IMR-90 (cell line): ENCODE measurements at regions not wholly inside any gene's neighbourhood (a gene's known extent, or its start where the extent isn't known, plus 50 kb on each side); places are given as distances from the start of the nearest gene placed in this dataset.

ENCODE experiments used
- ATAC-seq: fragments of 200-7000 bp; cut with Tn5 transposase; 2 replicates; pipeline ENCODE4 v1.9.1; 2020; ENCODE audit warnings: low read depth, mild to moderate bottlenecking, moderate library complexity
- BruUV-seq: library from RNA; stranded (reverse); fragments of 400-500 nt; replicated peaks from 2 replicates; lab custom pipeline; 2021; lab: Mats Ljungman, UMichigan
- CTCF ChIA-PET: fragments of 300-600 bp; formaldehyde crosslinking; extraction: SDS; loops from one replicate; lab custom pipeline; 2021; ENCODE audit warnings: antibody characterized with exemption; lab: Yijun Ruan, JAX
- POLR2A ChIA-PET: fragments of 300-600 bp; sonication (Branson Sonifier 250); formaldehyde crosslinking; loops from one replicate; lab custom pipeline; 2022; ENCODE audit warnings: antibody characterized with exemption; ENCODE audit not compliant: unreplicated experiment; lab: Charles Lee
- DNase-seq: peaks from one replicate; pipeline ENCODE4 v3.0.0; 2013
- H2AFZ ChIP-seq: replicated peaks from 2 replicates; pipeline ENCODE3; 2013; ENCODE audit warnings: low read length, mild to moderate bottlenecking; ENCODE audit not compliant: poor library complexity
- H2AK5ac ChIP-seq: 2 replicates; pipeline ENCODE4 v1.6.1; 2013; ENCODE audit warnings: low read depth, low read length, inconsistent platforms
- H2AK9ac ChIP-seq: replicated peaks from 2 replicates; pipeline ENCODE3; 2013; ENCODE audit warnings: mild to moderate bottlenecking, low read depth, low read length, moderate library complexity; ENCODE audit not compliant: poor library complexity
- H2BK120ac ChIP-seq: 2 replicates; pipeline ENCODE4 v1.6.1; 2013; ENCODE audit warnings: low read depth, low read length, inconsistent platforms
- H2BK15ac ChIP-seq: 3 replicates; pipeline ENCODE4 v1.6.1; 2013; ENCODE audit warnings: low read depth, low read length, inconsistent platforms
- H2BK20ac ChIP-seq: 2 replicates; pipeline ENCODE4 v1.6.1; 2013; ENCODE audit warnings: low read depth, mild to moderate bottlenecking, inconsistent platforms, low read length, moderate library complexity
- H2BK5ac ChIP-seq: 2 replicates; pipeline ENCODE4 v1.6.1; 2013; ENCODE audit warnings: mild to moderate bottlenecking, low read depth, low read length, inconsistent platforms; ENCODE audit not compliant: poor library complexity, severe bottlenecking
- H3K14ac ChIP-seq: replicated peaks from 2 replicates; pipeline ENCODE4 v1.6.1; 2013; ENCODE audit warnings: low read depth, low read length, inconsistent platforms
- H3K18ac ChIP-seq: 2 replicates; pipeline ENCODE4 v1.6.1; 2013; ENCODE audit warnings: low read depth, low read length, control low read depth
- H3K23ac ChIP-seq: 2 replicates; pipeline ENCODE4 v1.6.1; 2013; ENCODE audit warnings: low read depth, low read length, inconsistent platforms
- H3K27ac ChIP-seq: 2 replicates; pipeline ENCODE4 v1.5.1; 2013; ENCODE audit warnings: mild to moderate bottlenecking, control low read depth, low read length; ENCODE audit not compliant: insufficient read depth
- H3K27me3 ChIP-seq: 2 replicates; pipeline ENCODE4 v1.6.1; 2013; ENCODE audit warnings: low read length; ENCODE audit not compliant: control insufficient read depth, insufficient read depth
- H3K36me3 ChIP-seq: 2 replicates; pipeline ENCODE4 v1.6.1; 2013; ENCODE audit warnings: low read length, mixed read lengths; ENCODE audit not compliant: control insufficient read depth, insufficient read depth
- H3K4ac ChIP-seq: 2 replicates; pipeline ENCODE4 v1.6.1; 2013; ENCODE audit warnings: low read depth, low read length, inconsistent platforms
- H3K4me1 ChIP-seq: 2 replicates; pipeline ENCODE4 v1.6.1; 2013; ENCODE audit warnings: low read length, mixed read lengths; ENCODE audit not compliant: control insufficient read depth, insufficient read depth
- H3K4me2 ChIP-seq: 2 replicates; pipeline ENCODE4 v1.6.1; 2013; ENCODE audit warnings: low read depth, mild to moderate bottlenecking, control low read depth, low read length, moderate library complexity
- H3K4me3 ChIP-seq: 2 replicates; pipeline ENCODE4 v1.5.1; 2013; ENCODE audit warnings: low read depth, mild to moderate bottlenecking, control low read depth, low read length, moderate library complexity; ENCODE audit not compliant: insufficient read depth
- H3K56ac ChIP-seq: 2 replicates; pipeline ENCODE4 v1.6.1; 2013; ENCODE audit warnings: low read length, inconsistent platforms; ENCODE audit not compliant: insufficient read depth; ENCODE audit errors: extremely low read depth
- H3K79me1 ChIP-seq, 2 experiments: 2 replicates each; pipeline ENCODE4 v1.6.1; 2013; ENCODE audit warnings: low read length in 2 of 2, inconsistent platforms in 1 of 2, low read depth in 1 of 2
- H3K9ac ChIP-seq: 2 replicates; pipeline ENCODE4 v1.6.1; 2013; ENCODE audit warnings: low read depth, low read length, control low read depth
- H3K9me1 ChIP-seq: 2 replicates; pipeline ENCODE4 v1.6.1; 2013; ENCODE audit warnings: low read length, inconsistent platforms; ENCODE audit not compliant: insufficient read depth
- H3K9me3 ChIP-seq: 2 replicates; pipeline ENCODE4 v1.6.1; 2013; ENCODE audit warnings: low read length; ENCODE audit not compliant: control insufficient read depth, insufficient read depth
- H4K20me1 ChIP-seq: 2 replicates; pipeline ENCODE4 v1.6.1; 2013; ENCODE audit warnings: low read length, inconsistent platforms; ENCODE audit not compliant: insufficient read depth
- H4K5ac ChIP-seq: 2 replicates; pipeline ENCODE4 v1.6.1; 2013; ENCODE audit warnings: mild to moderate bottlenecking, low read depth, low read length, control low read depth
- H4K8ac ChIP-seq, 2 experiments: 2 replicates each; pipeline ENCODE4 v1.6.1; 2013; ENCODE audit warnings: low read depth in 2 of 2, low read length in 2 of 2, control low read depth in 1 of 2, inconsistent platforms in 1 of 2
- H4K91ac ChIP-seq: 2 replicates; pipeline ENCODE4 v1.6.1; 2013; ENCODE audit warnings: low read depth, low read length, inconsistent platforms; ENCODE audit not compliant: insufficient read depth
- BHLHE40 ChIP-seq: fragments of 150-350 bp; IDR thresholded peaks from 2 replicates; pipeline ENCODE4 v1.6.1; 2016; ENCODE audit warnings: mild to moderate bottlenecking, low read depth, low read length
- CEBPB ChIP-seq: IDR thresholded peaks from 2 replicates; pipeline ENCODE4 v1.6.1; 2012; ENCODE audit warnings: low read depth, low read length, improper control_type of control experiment
- CTCF ChIP-seq: conservative IDR thresholded peaks from 2 replicates; pipeline ENCODE4 v1.5.1; 2012; ENCODE audit warnings: mild to moderate bottlenecking, low read depth, low read length, improper control_type of control experiment
- MAFK ChIP-seq: IDR thresholded peaks from 2 replicates; pipeline ENCODE4 v1.6.1; 2012; ENCODE audit warnings: low read depth, low read length, improper control_type of control experiment
- MAZ ChIP-seq: IDR thresholded peaks from 2 replicates; pipeline ENCODE4 v1.6.1; 2012; ENCODE audit warnings: low read depth, mild to moderate bottlenecking, low read length, improper control_type of control experiment, moderate library complexity, borderline replicate concordance
- MXI1 ChIP-seq: IDR thresholded peaks from 2 replicates; pipeline ENCODE4 v1.6.1; 2012; ENCODE audit warnings: low read depth, mild to moderate bottlenecking, low read length, moderate library complexity, borderline replicate concordance
- NFE2L2 ChIP-seq: fragments of 150-350 bp; IDR thresholded peaks from 2 replicates; pipeline ENCODE4 v1.6.1; 2016; ENCODE audit warnings: low read depth, mild to moderate bottlenecking, low read length
- RAD21 ChIP-seq: IDR thresholded peaks from 2 replicates; pipeline ENCODE4 v1.6.1; 2012; ENCODE audit warnings: low read length, improper control_type of control experiment
- RCOR1 ChIP-seq: IDR thresholded peaks from 2 replicates; pipeline ENCODE4 v1.6.1; 2012; ENCODE audit warnings: mild to moderate bottlenecking, low read length, improper control_type of control experiment; ENCODE audit not compliant: insufficient replicate concordance
- RFX5 ChIP-seq: IDR thresholded peaks from 2 replicates; pipeline ENCODE4 v1.8.0; 2012; ENCODE audit warnings: low read depth, mild to moderate bottlenecking, low read length, moderate library complexity
- SMC3 ChIP-seq: fragments of 150-350 bp; IDR thresholded peaks from 2 replicates; pipeline ENCODE4 v1.6.1; 2016; ENCODE audit warnings: low read depth, mild to moderate bottlenecking, antibody characterized with exemption, low read length, moderate library complexity
- WGBS, 2 experiments: methylation state at CpG; one replicate each; pipeline versions ENCODE4 v1.1.5 to v1.1.7; 2013; ENCODE audit warnings: missing lambda C conversion rate in 2 of 2; ENCODE audit not compliant: insufficient read length in 1 of 2; ENCODE audit errors: extremely low coverage in 2 of 2; 5-methylcytosine and 5-hydroxymethylcytosine counted together
- dilution Hi-C: fragments of 300-500 bp; cut with HindIII; formaldehyde crosslinking; loops from one replicate; pipeline ENCODE4 v1.14.3; 2018; ENCODE audit warnings: low sequenced_read_pairs; ENCODE audit not compliant: unreplicated experiment
- in situ Hi-C: fragments of 300-500 bp; cut with MboI; formaldehyde crosslinking; loops from 3 replicates; pipeline ENCODE4 v1.14.3; 2019; ENCODE audit warnings: low sequenced_read_pairs, inconsistent platforms, mixed read lengths
- intact Hi-C: fragments of 100-400 bp; cut with micrococcal nuclease; formaldehyde crosslinking; loops from 2 replicates; pipeline ENCODE4 v1.10.0; 2022

GRCh38 chr5:167766957-167767356 lies 524.5 kb upstream of the WWC1 start:
- H3K79me1 ChIP-seq, result no peaks in the 10 kb centered on the region
- ChIA-PET POLR2A (no interaction called here), CTCF (no interaction called here)
- no peak overlapping the region for H2BK15ac ChIP-seq
- H2BK120ac ChIP-seq, result no peak overlapping the region
- no peaks in the 10 kb centered on the region for H3K9me3 ChIP-seq
- no peak overlapping the region for H2AFZ ChIP-seq
- DNase-seq, result no peak
- no peak overlapping the region for H3K18ac ChIP-seq
- no peak overlapping the region for H4K91ac ChIP-seq
- no peak overlapping the region for H2AK5ac ChIP-seq
- no peak overlapping the region for H3K9ac ChIP-seq
- no peaks in the 10 kb centered on the region; the same call in 1 of the 2 replicates for H3K27me3 ChIP-seq
- no peak overlapping the region for H3K56ac ChIP-seq
- no peak overlapping the region for H4K5ac ChIP-seq
- no peak for ATAC-seq
- no peak overlapping the region for H3K14ac ChIP-seq
- TF ChIP-seq MXI1 (no peak), CTCF (no peak), MAFK (no peak), RAD21 (no peak), RCOR1 (no peak), SMC3 (no peak), RFX5 (no peak), BHLHE40 (no peak), CEBPB (no peak), MAZ (no peak), NFE2L2 (no peak)
- H3K23ac ChIP-seq, result no peak overlapping the region
- no peaks in the 10 kb centered on the region for H3K36me3 ChIP-seq
- H2BK5ac ChIP-seq, result no peak overlapping the region
- H3K4me1 ChIP-seq, result no peaks in the 10 kb centered on the region
- H4K20me1 ChIP-seq, result no peaks in the 10 kb centered on the region
- WGBS, 2 experiments, result no CpG with 5 or more reads among the region's 2 CpGs
- no peak overlapping the region for H3K4me3 ChIP-seq
- H3K4ac ChIP-seq, result no peak overlapping the region
- no TSS peak for BruUV-seq
- H2AK9ac ChIP-seq, result no peak overlapping the region
- in situ Hi-C loops, result no loop called here
- dilution Hi-C loops, result no loop called here
- H3K27ac ChIP-seq, result no peak overlapping the region
- H2BK20ac ChIP-seq, result no peak overlapping the region
- intact Hi-C loops, result no loop called here
- H3K9me1 ChIP-seq, result 0 out of 2 replicates have a peak, but pooled peaks cover 4% of the 10 kb centered on the region
- no peak overlapping the region for H4K8ac ChIP-seq
- no peak overlapping the region for H3K4me2 ChIP-seq
